NB4 (cell line): ENCODE measurements at regions not wholly inside any gene's neighbourhood (a gene's known extent, or its start where the extent isn't known, plus 50 kb on each side); places are given as distances from the start of the nearest gene placed in this dataset.

Experiments used
- DNase-seq: peaks from one replicate; pipeline ENCODE4 v3.0.0; 2010; ENCODE audit warnings: low read depth
- H3K4me3 ChIP-seq: one replicate; pipeline ENCODE4 v1.5.1; 2011; ENCODE audit warnings: mild to moderate bottlenecking, low read depth, low read length, moderate library complexity
- MAX ChIP-seq: IDR thresholded peaks from 2 replicates; pipeline ENCODE4 v1.6.1; 2011; ENCODE audit warnings: low read depth, low read length
- MYC ChIP-seq: IDR thresholded peaks from 2 replicates; pipeline ENCODE4 v1.6.1; 2011; ENCODE audit warnings: low read depth, low read length
- POLR2A ChIP-seq: IDR thresholded peaks from 2 replicates; pipeline ENCODE4 v1.6.1; 2011; ENCODE audit warnings: mild to moderate bottlenecking; ENCODE audit not compliant: insufficient read length; ENCODE audit errors: extremely low read depth
- TF ChIP-seq, protein P1 (sequence below): IDR thresholded peaks from one replicate; pipeline ENCODE4 v1.5.1; 2012; ENCODE audit warnings: low read depth, low read length

- H3K4me3 ChIP-seq, result no peak overlapping the region
- no peak for DNase-seq
- TF ChIP-seq MAX, result no peak
- TF ChIP-seq MYC, result no peak
- TF ChIP-seq, protein P1, sequence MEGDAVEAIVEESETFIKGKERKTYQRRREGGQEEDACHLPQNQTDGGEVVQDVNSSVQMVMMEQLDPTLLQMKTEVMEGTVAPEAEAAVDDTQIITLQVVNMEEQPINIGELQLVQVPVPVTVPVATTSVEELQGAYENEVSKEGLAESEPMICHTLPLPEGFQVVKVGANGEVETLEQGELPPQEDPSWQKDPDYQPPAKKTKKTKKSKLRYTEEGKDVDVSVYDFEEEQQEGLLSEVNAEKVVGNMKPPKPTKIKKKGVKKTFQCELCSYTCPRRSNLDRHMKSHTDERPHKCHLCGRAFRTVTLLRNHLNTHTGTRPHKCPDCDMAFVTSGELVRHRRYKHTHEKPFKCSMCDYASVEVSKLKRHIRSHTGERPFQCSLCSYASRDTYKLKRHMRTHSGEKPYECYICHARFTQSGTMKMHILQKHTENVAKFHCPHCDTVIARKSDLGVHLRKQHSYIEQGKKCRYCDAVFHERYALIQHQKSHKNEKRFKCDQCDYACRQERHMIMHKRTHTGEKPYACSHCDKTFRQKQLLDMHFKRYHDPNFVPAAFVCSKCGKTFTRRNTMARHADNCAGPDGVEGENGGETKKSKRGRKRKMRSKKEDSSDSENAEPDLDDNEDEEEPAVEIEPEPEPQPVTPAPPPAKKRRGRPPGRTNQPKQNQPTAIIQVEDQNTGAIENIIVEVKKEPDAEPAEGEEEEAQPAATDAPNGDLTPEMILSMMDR, result no peak
- TF ChIP-seq POLR2A, result no peak
Observed at GRCh38 chr5:155430192-155430591, 416.6 kb downstream of the KIF4B start.

GRCh38 chr5:155434267-155434666, 420.7 kb downstream of the KIF4B start:
- TF ChIP-seq, protein P1, result no peak
- TF ChIP-seq MYC (no peak), MAX (no peak), POLR2A (no peak)
- no peak for DNase-seq

DNA sequence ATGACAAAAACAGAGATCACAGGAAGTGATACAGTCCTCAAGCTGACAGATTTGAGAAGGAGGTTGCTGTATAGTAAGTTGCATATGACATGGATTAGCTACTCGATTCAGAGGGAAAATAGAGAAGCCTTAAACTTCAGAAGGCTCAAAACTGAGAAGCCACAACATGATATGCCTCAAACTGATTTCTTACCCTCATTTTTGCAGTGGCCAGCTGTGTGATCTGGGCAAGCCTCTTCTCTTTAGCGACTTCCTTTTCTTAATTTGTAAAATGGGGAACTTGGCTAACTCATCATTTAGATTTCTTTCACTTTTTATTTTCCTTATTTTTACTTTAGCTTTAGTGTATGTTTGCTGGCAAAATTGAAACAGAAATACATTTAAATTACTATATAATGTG, 421.1 kb downstream of the KIF4B start:
- TF ChIP-seq, protein P1, result no peak
- TF ChIP-seq POLR2A, result no peak
- peak; percentile 9 for DNase-seq
- no peak overlapping the region for H3K4me3 ChIP-seq

More at GRCh38 chr5:155434267-155434666, 420.7 kb downstream of the KIF4B start:
- H3K4me3 ChIP-seq, result no peak overlapping the region

- no peak for DNase-seq
- H3K4me3 ChIP-seq, result no peak overlapping the region
- TF ChIP-seq MAX (no peak), MYC (no peak), POLR2A (no peak)
- TF ChIP-seq, protein P1, result no peak
Observed at GRCh38 chr5:155441849-155442248, 428.3 kb downstream of the KIF4B start.

GRCh38 chr5:155451106-155451505, 437.6 kb downstream of the KIF4B start:
- no peak for DNase-seq
- no peak for TF ChIP-seq MAX
- TF ChIP-seq POLR2A, result no peak
- H3K4me3 ChIP-seq, result no peak overlapping the region

GRCh38 chr5:155455791-155456514, 442.4 kb downstream of the KIF4B start:
- no peak for DNase-seq
- TF ChIP-seq, protein P1, result no peak
- TF ChIP-seq POLR2A, result no peak
- no peak for TF ChIP-seq MAX
- no peak for TF ChIP-seq MYC
- H3K4me3 ChIP-seq, result no peak overlapping the region
